NOMO-1 treated with DMSO at 0.1 percent for 48 hours (cell line): ENCODE measurements at regions not wholly inside any gene's neighbourhood (a gene's known extent, or its start where the extent isn't known, plus 50 kb on each side); places are given as distances from the start of the nearest gene placed in this dataset.

ENCODE experiments used
- DNase-seq: peaks from one replicate; lab custom pipeline; 2025; ENCODE audit not compliant: unreplicated experiment; lab: John Stamatoyannopoulos, UW

- DNase-seq, result no peak
Measured at GRCh38 chr6:150711061-150711460, 111.4 kb downstream of the PLEKHG1 start.

GRCh38 chr6:150711584-150712504, 112.2 kb downstream of the PLEKHG1 start:
- no peak for DNase-seq

- no peak for DNase-seq
Measured at GRCh38 chr6:150712505-150713252, 113.0 kb downstream of the PLEKHG1 start.

GRCh38 chr6:150713487-150713886, 113.8 kb downstream of the PLEKHG1 start:
- no peak for DNase-seq

- DNase-seq, result no peak
Measured at GRCh38 chr6:150713931-150714330, 114.2 kb downstream of the PLEKHG1 start.

GRCh38 chr6:150715133-150715532, 115.4 kb downstream of the PLEKHG1 start:
- no peak for DNase-seq

- DNase-seq, result no peak
Measured at GRCh38 chr6:150717419-150717818, 117.7 kb downstream of the PLEKHG1 start.

- no peak for DNase-seq
Measured at GRCh38 chr6:150719099-150719766, 119.5 kb downstream of the PLEKHG1 start.

- no peak for DNase-seq
Measured at GRCh38 chr6:150719831-150720230, 120.1 kb downstream of the PLEKHG1 start.

GRCh38 chr6:150720774-150721233, 121.1 kb downstream of the PLEKHG1 start:
- DNase-seq, result peak; percentile 6

- no peak for DNase-seq
Measured at GRCh38 chr6:150721418-150722266, 122.0 kb downstream of the PLEKHG1 start.

- DNase-seq, result no peak
Measured at GRCh38 chr6:150722614-150723344, 123.1 kb downstream of the PLEKHG1 start.

GRCh38 chr6:150723345-150723658, 123.6 kb downstream of the PLEKHG1 start:
- no peak for DNase-seq

- no peak for DNase-seq
Measured at GRCh38 chr6:150723857-150724256, 124.2 kb downstream of the PLEKHG1 start.

- no peak for DNase-seq
Measured at GRCh38 chr6:150725795-150726194, 126.1 kb downstream of the PLEKHG1 start.

GRCh38 chr6:150729188-150729748, 129.6 kb downstream of the PLEKHG1 start:
- DNase-seq, result peak; percentile 29

GRCh38 chr6:150730801-150731457, 131.2 kb downstream of the PLEKHG1 start:
- DNase-seq, result peak; percentile 12

- no peak for DNase-seq
Measured at GRCh38 chr6:150732765-150733539, 132.6 kb upstream of the MTHFD1L start.
